ENCODE measurements at regions not wholly inside any gene's neighbourhood (a gene's known extent, or its start where the extent isn't known, plus 50 kb on each side); places are given as distances from the start of the nearest gene placed in this dataset.
A peak's percentile ranks its signal among the peaks of the same experiment; 100 is the strongest.
"Not testable (repeated sequence)": the region's sequence is repeated elsewhere in the genome, so short reads cannot be mapped to it uniquely, and the experiment has no call there.

GRCh38 chr15:45948181-45948621 is 313.4 kb downstream of the SQOR start:
- DNase-seq: no peak

- DNase-seq: no peak
Observed at GRCh38 chr15:45958924-45959323, 324.1 kb downstream of the SQOR start.

- no peak for DNase-seq
Observed at GRCh38 chr15:45962733-45963132, 327.9 kb downstream of the SQOR start.

- DNase-seq: no peak
Observed at GRCh38 chr15:45970542-45970941, 335.7 kb downstream of the SQOR start.

- no peak for DNase-seq
Observed at GRCh38 chr15:45980366-45980765, 345.5 kb downstream of the SQOR start.

- no peak for DNase-seq
Observed at GRCh38 chr15:45981625-45982024, 346.8 kb downstream of the SQOR start.

GRCh38 chr15:45991863-45992262 is 357.0 kb downstream of the SQOR start:
- DNase-seq: no peak

GRCh38 chr15:45993072-45993471 is 358.2 kb downstream of the SQOR start:
- no peak for DNase-seq

GRCh38 chr15:45993508-45993907 is 358.7 kb downstream of the SQOR start:
- DNase-seq: no peak

- no peak for DNase-seq
Observed at GRCh38 chr15:45995800-45996199, 361.0 kb downstream of the SQOR start.

GRCh38 chr15:46014532-46014931 is 379.7 kb downstream of the SQOR start:
- no peak for DNase-seq

- DNase-seq: no peak
Observed at GRCh38 chr15:46034755-46035154, 399.9 kb downstream of the SQOR start.

- DNase-seq: no peak
Observed at GRCh38 chr15:46039703-46040102, 404.9 kb downstream of the SQOR start.

GRCh38 chr15:46041905-46042304 is 407.1 kb downstream of the SQOR start:
- no peak for DNase-seq

- DNase-seq: peak; percentile 48
Observed at GRCh38 chr15:46059921-46060594, 425.2 kb downstream of the SQOR start.

- DNase-seq: no peak
Observed at GRCh38 chr15:46061002-46061401, 426.2 kb downstream of the SQOR start.

GRCh38 chr15:46077220-46077619 is 442.4 kb downstream of the SQOR start:
- no peak for DNase-seq

- DNase-seq: no peak
Observed at GRCh38 chr15:46079046-46079445, 444.2 kb downstream of the SQOR start.

- peak; percentile 51 for DNase-seq
Observed at GRCh38 chr15:46080016-46080415, 445.2 kb downstream of the SQOR start.

GRCh38 chr15:46088486-46089445 is 453.9 kb downstream of the SQOR start:
- no peak for DNase-seq

GRCh38 chr15:46089467-46089935 is 454.7 kb downstream of the SQOR start:
- no peak for DNase-seq

GRCh38 chr15:46091860-46092450 is 457.1 kb downstream of the SQOR start:
- DNase-seq: no peak

- not testable (repeated sequence) for DNase-seq
Observed at GRCh38 chr15:46098006-46098405, 463.2 kb downstream of the SQOR start.
